Panc1 (cell line): ENCODE measurements at regions not wholly inside any gene's neighbourhood (a gene's known extent, or its start where the extent isn't known, plus 50 kb on each side); places are given as distances from the start of the nearest gene placed in this dataset.

Experiments
- ATAC-seq: fragments of 200-7000 bp; cut with Tn5 transposase; 2 replicates; pipeline ENCODE4 v1.9.1; 2020; ENCODE audit warnings: mild to moderate bottlenecking, moderate library complexity
- BruUV-seq: library from RNA; stranded (reverse); fragments of 400-500 nt; replicated peaks from 2 replicates; lab custom pipeline; 2021; lab: Mats Ljungman, UMichigan
- CTCF ChIA-PET: fragments of 300-600 bp; sonication (Branson Sonifier 250); formaldehyde crosslinking; loops from one replicate; lab custom pipeline; 2022; ENCODE audit warnings: antibody characterized with exemption; lab: Charles Lee
- POLR2A ChIA-PET: fragments of 300-600 bp; sonication (Branson Sonifier 250); formaldehyde crosslinking; loops from one replicate; lab custom pipeline; 2022; ENCODE audit warnings: antibody characterized with exemption; lab: Charles Lee
- DNase-seq: peaks from one replicate; pipeline ENCODE4 v3.0.0-alpha.2; 2010; ENCODE audit warnings: low read depth, low spot score
- H3K27ac ChIP-seq: 2 replicates; pipeline ENCODE4 v1.5.1; 2011; ENCODE audit warnings: mild to moderate bottlenecking, low read length, inconsistent platforms
- H3K27me3 ChIP-seq: fragments of 200-500 bp; sonication (Bioruptor generic); 2 replicates; pipeline ENCODE4 v1.6.0; 2014; ENCODE audit warnings: low read length, inconsistent platforms; ENCODE audit not compliant: control insufficient read depth, insufficient read depth
- H3K36me3 ChIP-seq: fragments of 200-500 bp; sonication (Bioruptor generic); 2 replicates; pipeline ENCODE4 v1.5.1; 2014; ENCODE audit warnings: inconsistent platforms, mild to moderate bottlenecking, low read length, moderate library complexity; ENCODE audit not compliant: control insufficient read depth, insufficient read depth
- H3K4me1 ChIP-seq: 2 replicates; pipeline ENCODE4 v1.5.1; 2011; ENCODE audit warnings: inconsistent platforms, mild to moderate bottlenecking, low read length, moderate library complexity; ENCODE audit not compliant: control insufficient read depth, insufficient read depth
- H3K4me3 ChIP-seq, 2 experiments: 2 replicates each; pipeline ENCODE4 v1.5.1; 2011 to 2012; ENCODE audit warnings: low read depth in 2 of 2, low read length in 2 of 2, mild to moderate bottlenecking in 2 of 2, inconsistent platforms in 1 of 2, moderate library complexity in 1 of 2
- H3K9me3 ChIP-seq: fragments of 200-500 bp; sonication (Bioruptor generic); 2 replicates; pipeline ENCODE4 v1.5.1; 2014; ENCODE audit warnings: low read depth, mild to moderate bottlenecking, inconsistent platforms, low read length, moderate library complexity; ENCODE audit not compliant: control insufficient read depth, insufficient read depth
- POLR2AphosphoS5 ChIP-seq: IDR thresholded peaks from 2 replicates; pipeline ENCODE4 v1.6.1; 2012; ENCODE audit warnings: mild to moderate bottlenecking, low read depth, low read length, moderate library complexity
- SIN3A ChIP-seq: IDR thresholded peaks from 2 replicates; pipeline ENCODE4 v1.6.1; 2012; ENCODE audit warnings: low read depth, mild to moderate bottlenecking, low read length, moderate library complexity, borderline replicate concordance; ENCODE audit not compliant: insufficient read depth
- TCF7L2 ChIP-seq: IDR thresholded peaks from 2 replicates; pipeline ENCODE4 v1.6.1; 2011; ENCODE audit warnings: mild to moderate bottlenecking, low read depth, low read length, inconsistent platforms
- in situ Hi-C: cut with HindIII; loops from 2 replicates; pipeline ENCODE4 v1.10.0; 2016; ENCODE audit warnings: low sequenced_read_pairs, low pct_unique_long_range_greater_than_20kb
- intact Hi-C: fragments of 100-400 bp; cut with micrococcal nuclease; formaldehyde crosslinking; loops from one replicate; pipeline ENCODE4 v1.10.0; 2022; ENCODE audit not compliant: unreplicated experiment
- TF ChIP-seq, protein P1 (sequence below), 2 experiments: IDR thresholded peaks; 2 replicates each; pipeline ENCODE4 v1.6.1; 2011 to 2012; ENCODE audit warnings: low read depth in 2 of 2, control low read depth in 1 of 2, low read length in 1 of 2, mild to moderate bottlenecking in 1 of 2, moderate library complexity in 1 of 2; ENCODE audit not compliant: insufficient read depth in 1 of 2
- TF ChIP-seq, protein P2 (sequence below): fragments of 450-650 bp; IDR thresholded peaks from 2 replicates; pipeline ENCODE4 v1.5.1; 2017; ENCODE audit warnings: mild to moderate bottlenecking

- Histone ChIP-seq H3K27ac (no peak overlapping the region), H3K4me1 (no peaks in the 10 kb centered on the region), H3K4me3 (no peak overlapping the region), H3K9me3 (no peaks in the 10 kb centered on the region), H3K36me3 (no peaks in the 10 kb centered on the region), H3K27me3 (no peaks in the 10 kb centered on the region)
- no TSS peak for BruUV-seq
- TF ChIP-seq SIN3A (no peak), POLR2AphosphoS5 (no peak), TCF7L2 (no peak)
- TF ChIP-seq, protein P1, sequence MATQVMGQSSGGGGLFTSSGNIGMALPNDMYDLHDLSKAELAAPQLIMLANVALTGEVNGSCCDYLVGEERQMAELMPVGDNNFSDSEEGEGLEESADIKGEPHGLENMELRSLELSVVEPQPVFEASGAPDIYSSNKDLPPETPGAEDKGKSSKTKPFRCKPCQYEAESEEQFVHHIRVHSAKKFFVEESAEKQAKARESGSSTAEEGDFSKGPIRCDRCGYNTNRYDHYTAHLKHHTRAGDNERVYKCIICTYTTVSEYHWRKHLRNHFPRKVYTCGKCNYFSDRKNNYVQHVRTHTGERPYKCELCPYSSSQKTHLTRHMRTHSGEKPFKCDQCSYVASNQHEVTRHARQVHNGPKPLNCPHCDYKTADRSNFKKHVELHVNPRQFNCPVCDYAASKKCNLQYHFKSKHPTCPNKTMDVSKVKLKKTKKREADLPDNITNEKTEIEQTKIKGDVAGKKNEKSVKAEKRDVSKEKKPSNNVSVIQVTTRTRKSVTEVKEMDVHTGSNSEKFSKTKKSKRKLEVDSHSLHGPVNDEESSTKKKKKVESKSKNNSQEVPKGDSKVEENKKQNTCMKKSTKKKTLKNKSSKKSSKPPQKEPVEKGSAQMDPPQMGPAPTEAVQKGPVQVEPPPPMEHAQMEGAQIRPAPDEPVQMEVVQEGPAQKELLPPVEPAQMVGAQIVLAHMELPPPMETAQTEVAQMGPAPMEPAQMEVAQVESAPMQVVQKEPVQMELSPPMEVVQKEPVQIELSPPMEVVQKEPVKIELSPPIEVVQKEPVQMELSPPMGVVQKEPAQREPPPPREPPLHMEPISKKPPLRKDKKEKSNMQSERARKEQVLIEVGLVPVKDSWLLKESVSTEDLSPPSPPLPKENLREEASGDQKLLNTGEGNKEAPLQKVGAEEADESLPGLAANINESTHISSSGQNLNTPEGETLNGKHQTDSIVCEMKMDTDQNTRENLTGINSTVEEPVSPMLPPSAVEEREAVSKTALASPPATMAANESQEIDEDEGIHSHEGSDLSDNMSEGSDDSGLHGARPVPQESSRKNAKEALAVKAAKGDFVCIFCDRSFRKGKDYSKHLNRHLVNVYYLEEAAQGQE (IDR thresholded peaks at IDR 0.05; ENCODE audit: insufficient read depth in 1 of 2, low read depth in 2 of 2, low read length in 1 of 2): no peak
- TF ChIP-seq, protein P2, sequence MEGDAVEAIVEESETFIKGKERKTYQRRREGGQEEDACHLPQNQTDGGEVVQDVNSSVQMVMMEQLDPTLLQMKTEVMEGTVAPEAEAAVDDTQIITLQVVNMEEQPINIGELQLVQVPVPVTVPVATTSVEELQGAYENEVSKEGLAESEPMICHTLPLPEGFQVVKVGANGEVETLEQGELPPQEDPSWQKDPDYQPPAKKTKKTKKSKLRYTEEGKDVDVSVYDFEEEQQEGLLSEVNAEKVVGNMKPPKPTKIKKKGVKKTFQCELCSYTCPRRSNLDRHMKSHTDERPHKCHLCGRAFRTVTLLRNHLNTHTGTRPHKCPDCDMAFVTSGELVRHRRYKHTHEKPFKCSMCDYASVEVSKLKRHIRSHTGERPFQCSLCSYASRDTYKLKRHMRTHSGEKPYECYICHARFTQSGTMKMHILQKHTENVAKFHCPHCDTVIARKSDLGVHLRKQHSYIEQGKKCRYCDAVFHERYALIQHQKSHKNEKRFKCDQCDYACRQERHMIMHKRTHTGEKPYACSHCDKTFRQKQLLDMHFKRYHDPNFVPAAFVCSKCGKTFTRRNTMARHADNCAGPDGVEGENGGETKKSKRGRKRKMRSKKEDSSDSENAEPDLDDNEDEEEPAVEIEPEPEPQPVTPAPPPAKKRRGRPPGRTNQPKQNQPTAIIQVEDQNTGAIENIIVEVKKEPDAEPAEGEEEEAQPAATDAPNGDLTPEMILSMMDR: no peak
- POLR2A ChIA-PET: no interaction called here
- intact Hi-C loops: no loop called here
- CTCF ChIA-PET: no interaction called here
- DNase-seq (no peak), ATAC-seq (no peak)
- in situ Hi-C loops: no loop called here
These were observed 187.8 kb downstream of the ANKRD60 start for GRCh38 chr20:58040447-58041290.

GRCh38 chr20:58039274-58040092 lies 189.0 kb downstream of the ANKRD60 start:
- H3K4me1 ChIP-seq: no peaks in the 10 kb centered on the region
- H3K4me3 ChIP-seq: no peak overlapping the region
- no peaks in the 10 kb centered on the region for H3K9me3 ChIP-seq
- intact Hi-C loops: no loop called here
- no peak overlapping the region for H3K27ac ChIP-seq
- ChIA-PET POLR2A (no interaction called here), CTCF (no interaction called here)
- no TSS peak for BruUV-seq
- in situ Hi-C loops: no loop called here
- no peaks in the 10 kb centered on the region for H3K36me3 ChIP-seq
- H3K27me3 ChIP-seq: no peaks in the 10 kb centered on the region
- no peak for TF ChIP-seq TCF7L2
- TF ChIP-seq, protein P1 (IDR thresholded peaks at IDR 0.05; ENCODE audit: insufficient read depth in 1 of 2, low read depth in 2 of 2, low read length in 1 of 2): no peak
- no peak for TF ChIP-seq POLR2AphosphoS5
- TF ChIP-seq, protein P2: no peak
- TF ChIP-seq SIN3A: no peak
- ATAC-seq (no peak), DNase-seq (no peak)
